ENCODE measurements at regions not wholly inside any gene's neighbourhood (a gene's known extent, or its start where the extent isn't known, plus 50 kb on each side); places are given as distances from the start of the nearest gene placed in this dataset.
A peak's percentile ranks its signal among the peaks of the same experiment; 100 is the strongest.
"Not testable (repeated sequence)": the region's sequence is repeated elsewhere in the genome, so short reads cannot be mapped to it uniquely, and the experiment has no call there.

DNA sequence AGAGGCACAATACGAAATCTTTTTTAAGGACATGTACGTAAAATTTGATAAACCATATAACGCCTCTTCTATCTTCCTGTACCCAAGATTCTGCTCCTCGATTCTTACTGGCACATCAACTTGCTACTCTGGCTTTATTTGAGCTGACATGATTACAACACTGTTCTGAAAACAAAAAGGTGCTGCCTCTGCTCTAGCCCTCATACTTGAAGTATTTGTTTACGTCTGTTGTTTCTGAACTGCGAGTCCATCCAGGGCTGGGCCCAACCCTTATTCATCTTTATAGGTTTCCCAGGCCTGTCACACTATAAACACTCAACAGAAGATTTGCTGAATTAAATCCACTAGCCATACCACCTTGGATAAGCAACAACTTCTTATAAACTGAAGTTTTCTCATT lies 96.2 kb upstream of the SVIL start:
- Histone ChIP-seq H3K27me3 (no peaks in the 10 kb centered on the region), H3K27ac (no peak overlapping the region), H3K9me3 (no peaks in the 10 kb centered on the region), H3K4me1 (peaks cover 27% of the 10 kb centered on the region), H3K4me3 (no peak overlapping the region), H3K36me3 (ENCODE audit: low read depth, missing control alignments) (no peaks in the 10 kb centered on the region)
- 58 to 74% methylated on average over 6 of the region's 6 CpGs for WGBS, 2 donors
- DNase-seq, result no peak
- TF ChIP-seq, protein P1, sequence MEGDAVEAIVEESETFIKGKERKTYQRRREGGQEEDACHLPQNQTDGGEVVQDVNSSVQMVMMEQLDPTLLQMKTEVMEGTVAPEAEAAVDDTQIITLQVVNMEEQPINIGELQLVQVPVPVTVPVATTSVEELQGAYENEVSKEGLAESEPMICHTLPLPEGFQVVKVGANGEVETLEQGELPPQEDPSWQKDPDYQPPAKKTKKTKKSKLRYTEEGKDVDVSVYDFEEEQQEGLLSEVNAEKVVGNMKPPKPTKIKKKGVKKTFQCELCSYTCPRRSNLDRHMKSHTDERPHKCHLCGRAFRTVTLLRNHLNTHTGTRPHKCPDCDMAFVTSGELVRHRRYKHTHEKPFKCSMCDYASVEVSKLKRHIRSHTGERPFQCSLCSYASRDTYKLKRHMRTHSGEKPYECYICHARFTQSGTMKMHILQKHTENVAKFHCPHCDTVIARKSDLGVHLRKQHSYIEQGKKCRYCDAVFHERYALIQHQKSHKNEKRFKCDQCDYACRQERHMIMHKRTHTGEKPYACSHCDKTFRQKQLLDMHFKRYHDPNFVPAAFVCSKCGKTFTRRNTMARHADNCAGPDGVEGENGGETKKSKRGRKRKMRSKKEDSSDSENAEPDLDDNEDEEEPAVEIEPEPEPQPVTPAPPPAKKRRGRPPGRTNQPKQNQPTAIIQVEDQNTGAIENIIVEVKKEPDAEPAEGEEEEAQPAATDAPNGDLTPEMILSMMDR (IDR thresholded peaks at IDR 0.05), result no peak
- TF ChIP-seq POLR2A (IDR thresholded peaks at IDR 0.05), result no peak
- intact Hi-C loops (cut with DNase I; ENCODE audit: low total_unique reads), result no loop called here

DNA sequence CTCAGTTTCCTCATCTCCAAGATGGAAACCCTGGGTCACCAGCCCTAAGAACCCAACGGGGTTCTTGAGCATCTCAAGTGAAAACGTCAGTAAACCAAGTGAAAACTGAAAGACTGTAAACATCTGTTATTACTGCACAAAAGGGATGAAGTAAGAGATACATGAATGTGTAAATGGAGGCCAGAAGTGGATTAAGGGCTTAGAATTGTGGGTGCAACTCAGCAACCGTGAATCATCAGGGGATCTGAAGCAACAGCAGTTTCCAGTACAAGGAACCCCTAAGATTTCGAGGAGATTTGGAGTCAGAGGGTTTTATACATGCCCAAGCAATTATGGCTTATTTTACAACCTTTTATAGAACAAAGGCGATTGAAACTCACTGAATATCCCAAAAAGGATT lies 95.7 kb upstream of the SVIL start:
- intact Hi-C loops (cut with DNase I; ENCODE audit: low total_unique reads), result no loop called here

DNA sequence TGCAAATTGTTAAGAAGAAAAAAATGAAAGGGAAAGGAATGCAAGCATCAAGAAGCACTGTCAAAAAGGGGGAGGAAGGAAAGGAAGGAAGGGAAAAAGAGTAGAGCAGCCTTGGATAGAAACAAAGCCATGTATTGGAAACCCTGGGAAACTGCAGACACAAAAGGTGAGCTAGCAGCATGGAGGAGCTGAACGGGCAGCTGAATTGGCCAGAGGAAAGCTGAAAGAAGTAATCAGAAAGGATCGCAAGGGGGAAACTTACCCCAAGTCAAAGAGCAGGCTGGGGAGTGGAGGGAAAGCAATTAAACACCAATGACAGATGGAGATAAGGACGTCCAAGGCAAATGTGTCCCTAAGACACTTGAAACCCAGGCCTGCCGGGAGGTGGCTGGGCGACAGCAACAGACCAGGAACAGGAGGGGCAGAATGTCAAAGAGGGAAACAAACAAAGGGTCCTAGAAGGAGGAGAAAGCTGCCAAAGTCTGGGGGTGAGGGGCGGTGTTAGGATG lies 93.8 kb upstream of the SVIL start:
- Histone ChIP-seq H3K4me1 (peaks cover 24% of the 10 kb centered on the region), H3K27me3 (no peaks in the 10 kb centered on the region), H3K36me3 (ENCODE audit: low read depth, missing control alignments) (no peaks in the 10 kb centered on the region), H3K27ac (peak overlapping the region in 1 of 2 donors; percentile 41), H3K4me3 (no peak overlapping the region), H3K9me3 (no peaks in the 10 kb centered on the region)
- intact Hi-C loops (cut with DNase I; ENCODE audit: low total_unique reads), result no loop called here
- 56 to 62% methylated on average over 6 of the region's 6 CpGs for WGBS, 2 donors
- TF ChIP-seq POLR2A (IDR thresholded peaks at IDR 0.05), result no peak
- TF ChIP-seq, protein P1 (IDR thresholded peaks at IDR 0.05), result no peak
- no peak for DNase-seq

More for the DNA sequence above, 95.7 kb upstream of the SVIL start:
- Histone ChIP-seq H3K27me3 (no peaks in the 10 kb centered on the region), H3K27ac (no peak overlapping the region), H3K36me3 (ENCODE audit: low read depth, missing control alignments) (no peaks in the 10 kb centered on the region), H3K4me1 (peaks cover 30% of the 10 kb centered on the region), H3K9me3 (no peaks in the 10 kb centered on the region), H3K4me3 (no peak overlapping the region)
- no peak for TF ChIP-seq POLR2A (IDR thresholded peaks at IDR 0.05)
- TF ChIP-seq, protein P1 (IDR thresholded peaks at IDR 0.05), result no peak
- DNase-seq, result no peak
- WGBS, 2 donors, result 84 to 92% methylated on average over 5 of the region's 5 CpGs

DNA sequence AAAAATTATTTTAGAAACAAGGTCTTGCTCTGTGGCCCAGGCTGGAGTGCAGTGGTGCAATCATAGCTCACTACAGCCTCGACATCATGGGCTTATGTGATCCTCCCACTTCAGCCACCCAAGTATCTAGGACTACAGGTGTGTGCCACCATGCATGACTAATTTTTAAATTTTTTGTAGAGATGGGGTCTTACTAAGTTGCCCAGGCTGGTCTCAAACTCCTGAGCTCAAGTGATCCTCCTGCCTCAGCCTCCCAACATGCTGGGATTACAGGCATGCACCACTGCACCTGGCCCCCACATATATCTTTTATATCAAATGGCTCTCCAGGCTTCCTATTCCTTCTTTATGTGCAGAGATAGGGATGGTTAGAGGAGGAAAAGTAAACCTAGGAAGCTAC lies 91.2 kb upstream of the SVIL start:
- H3K27me3 ChIP-seq; H3K27ac ChIP-seq; H3K4me3 ChIP-seq; H3K36me3 ChIP-seq (ENCODE audit: low read depth, missing control alignments); H3K9me3 ChIP-seq; intact Hi-C loops (cut with DNase I; ENCODE audit: low total_unique reads); DNase-seq: not testable (repeated sequence)
- WGBS, 2 donors, result 76 to 88% methylated on average over 1 of the region's 1 CpG
- peaks cover 22% of the 10 kb centered on the region for H3K4me1 ChIP-seq

DNA sequence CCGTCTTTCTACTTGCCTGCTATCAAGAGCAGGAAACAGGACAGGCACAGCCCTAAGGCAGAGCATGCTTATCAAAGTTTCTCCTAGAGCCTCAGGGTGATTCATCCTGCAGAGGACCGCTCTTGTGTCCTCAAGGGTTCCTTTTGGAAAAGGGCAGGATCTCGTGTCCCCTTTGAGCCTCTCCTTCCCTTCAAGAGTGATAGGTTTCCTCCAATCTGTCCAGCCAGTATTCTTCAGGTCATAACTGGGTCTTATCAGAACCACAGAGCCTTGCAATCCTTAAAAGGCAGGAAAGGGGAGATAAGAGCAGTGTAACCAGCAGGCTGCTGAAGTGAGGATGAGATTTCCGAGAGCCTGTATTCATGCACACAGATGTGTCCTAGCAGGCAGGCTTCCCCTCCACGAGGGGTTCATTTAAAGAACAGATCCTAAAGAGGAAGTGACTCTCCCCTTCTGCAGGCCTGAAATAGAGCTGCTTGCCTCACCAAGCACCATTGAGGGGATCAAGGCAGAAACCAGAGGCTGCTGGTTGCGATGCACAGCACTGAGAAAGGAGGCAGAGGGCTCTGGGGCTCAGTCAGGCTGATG lies 90.5 kb upstream of the SVIL start:
- 32 to 35% methylated on average over 6 of the region's 6 CpGs for WGBS, 2 donors
- TF ChIP-seq POLR2A (IDR thresholded peaks at IDR 0.05), result no peak
- TF ChIP-seq, protein P1 (IDR thresholded peaks at IDR 0.05), result no peak
- Histone ChIP-seq H3K4me3 (no peak overlapping the region), H3K36me3 (ENCODE audit: low read depth, missing control alignments) (no peaks in the 10 kb centered on the region), H3K27ac (peak overlapping the region in 1 of 2 donors; percentile 55), H3K4me1 (peaks cover 22% of the 10 kb centered on the region), H3K9me3 (no peaks in the 10 kb centered on the region), H3K27me3 (no peaks in the 10 kb centered on the region)
- intact Hi-C loops (cut with DNase I; ENCODE audit: low total_unique reads), result no loop called here
- peak; percentile 54 for DNase-seq
